A549 (cell line): ENCODE measurements at regions not wholly inside any gene's neighbourhood (a gene's known extent, or its start where the extent isn't known, plus 50 kb on each side); places are given as distances from the start of the nearest gene placed in this dataset.

Experiments
- ATAC-seq, 2 experiments: fragments of 200-7000 bp in 1 of 2; fragments of >200 bp in 1 of 2; cut with Nextera tagmentation in 1 of 2; cut with Tn5 transposase in 1 of 2; 3 replicates each; pipeline versions ENCODE4 v1.8.0 to v1.9.1; 2018 to 2020; ENCODE audit warnings: mild to moderate bottlenecking in 1 of 2, moderate library complexity in 1 of 2
- CTCF ChIA-PET: fragments of 300-600 bp; sonication (Branson Sonifier 250); formaldehyde crosslinking; extraction: SDS; loops from one replicate; lab custom pipeline; 2021; ENCODE audit warnings: antibody characterized with exemption, inconsistent platforms; lab: Yijun Ruan, JAX
- POLR2A ChIA-PET: fragments of 350-600 bp; formaldehyde crosslinking; extraction: SDS; loops from one replicate; lab custom pipeline; 2021; ENCODE audit warnings: antibody characterized with exemption, inconsistent platforms; lab: Yijun Ruan, JAX
- DNase-seq, 2 experiments: peaks; one replicate each; pipeline versions ENCODE4 v3.0.0 to v3.0.0-alpha.2; 2011 to 2016; ENCODE audit warnings: low read depth in 1 of 2, low spot score in 1 of 2
- FAIRE-seq: peaks from 2 replicates; lab custom pipeline; 2011; peaks lifted over from hg19 to GRCh38; lab: Jason Lieb, UNC
- H3K27ac ChIP-seq, 2 experiments: fragments of >200 bp; sonication (Bioruptor Twin); formaldehyde crosslinking; 3 replicates each; pipeline ENCODE4 v1.5.1; 2016 to 2017
- H3K4me1 ChIP-seq: fragments of >200 bp; sonication (Bioruptor Twin); formaldehyde crosslinking; 3 replicates; pipeline ENCODE4 v1.6.1; 2016
- H3K4me2 ChIP-seq: fragments of >200 bp; sonication (Bioruptor Twin); formaldehyde crosslinking; 3 replicates; pipeline ENCODE4 v1.6.1; 2016
- H3K4me3 ChIP-seq: fragments of >200 bp; sonication (Bioruptor Twin); formaldehyde crosslinking; 3 replicates; pipeline ENCODE4 v1.5.1; 2016
- H3K9me3 ChIP-seq: fragments of >200 bp; sonication (Bioruptor Twin); formaldehyde crosslinking; 3 replicates; pipeline ENCODE4 v1.6.1; 2016
- E2F6 ChIP-seq: IDR thresholded peaks from 2 replicates; pipeline ENCODE4 v1.6.1; 2012; ENCODE audit warnings: low read depth, borderline replicate concordance
- ESRRA ChIP-seq: fragments of 150-350 bp; IDR thresholded peaks from 2 replicates; pipeline ENCODE4 v1.6.1; 2014; ENCODE audit warnings: mild to moderate bottlenecking, low read length, borderline replicate concordance
- GATA3 ChIP-seq: IDR thresholded peaks from 2 replicates; pipeline ENCODE4 v1.6.1; 2012; ENCODE audit warnings: borderline replicate concordance
- HDAC2 ChIP-seq: fragments of 200-600 bp; sonication (generic); IDR thresholded peaks from 2 replicates; pipeline ENCODE4 v1.6.1; 2016
- KDM5A ChIP-seq: fragments of 200-600 bp; sonication (generic); IDR thresholded peaks from 2 replicates; pipeline ENCODE4 v1.6.1; 2016; ENCODE audit warnings: antibody characterized with exemption, mild to moderate bottlenecking
- MAFK ChIP-seq: fragments of 450-650 bp; IDR thresholded peaks from 2 replicates; pipeline ENCODE4 v1.6.1; 2014; ENCODE audit not compliant: partially characterized antibody
- MYC ChIP-seq: IDR thresholded peaks from 2 replicates; pipeline ENCODE4 v1.6.1; 2012; ENCODE audit warnings: mild to moderate bottlenecking, inconsistent platforms, low read length, improper control_type of control experiment, borderline replicate concordance
- RARB ChIP-seq: fragments of 250-450 bp; sonication (Bioruptor Pico); IDR thresholded peaks from 2 replicates; pipeline ENCODE4 v1.8.0; 2021; ENCODE audit warnings: mild to moderate bottlenecking, moderate library complexity
- RFX5 ChIP-seq: fragments of 450-650 bp; IDR thresholded peaks from 2 replicates; pipeline ENCODE4 v1.7.1; 2014; ENCODE audit warnings: antibody characterized with exemption, mild to moderate bottlenecking, moderate library complexity
- ZSCAN20 ChIP-seq: fragments of 250-450 bp; sonication (Bioruptor Pico); IDR thresholded peaks from 2 replicates; pipeline ENCODE4 v1.8.0; 2022; ENCODE audit warnings: mild to moderate bottlenecking, moderate library complexity
- WGBS: methylation state at CpG from one replicate; pipeline ENCODE4 v1.1.6; 2017; ENCODE audit errors: missing lambda C conversion rate; 5-methylcytosine and 5-hydroxymethylcytosine counted together
- TF ChIP-seq, protein P1 (sequence below): IDR thresholded peaks from 2 replicates; pipeline ENCODE4 v1.6.1; 2012
- TF ChIP-seq, protein P2 (sequence below): fragments of 250-450 bp; sonication (Bioruptor Pico); IDR thresholded peaks from 2 replicates; pipeline ENCODE4 v1.5.0; 2020; ENCODE audit warnings: low read depth, mild to moderate bottlenecking, moderate library complexity

DNA sequence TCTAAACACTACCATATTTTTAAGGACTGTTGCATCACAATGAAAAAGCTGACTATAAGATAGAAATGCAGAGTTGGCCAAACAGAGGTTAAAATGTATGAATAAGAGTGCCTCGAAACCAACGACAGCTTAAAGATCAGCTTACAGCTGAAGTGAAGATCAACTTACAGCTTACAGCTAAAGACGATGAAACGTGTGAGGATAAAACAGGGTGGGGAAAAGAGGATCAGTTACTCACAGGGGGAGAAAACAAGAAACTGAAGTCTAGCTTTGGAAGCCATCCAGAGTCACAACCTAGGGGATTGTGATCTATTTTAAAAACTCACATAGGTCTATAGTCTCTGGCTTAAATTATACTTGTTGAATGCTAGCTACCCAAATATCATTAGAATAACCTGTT lies 220.0 kb downstream of the SNCAIP start:
- Histone ChIP-seq H3K27ac (no peak overlapping the region), H3K4me1 (no peaks in the 10 kb centered on the region), H3K4me2 (no peak overlapping the region), H3K9me3 (no peaks in the 10 kb centered on the region), H3K4me3 (no peak overlapping the region)
- ChIA-PET CTCF (interaction anchor here (2.2 kb wide), 1 partner anchor 16 kb away, joined by 8 read pairs; no protein-coding TSS in a partner anchor), POLR2A (no interaction called here)
- 23% methylated on average over 4 of the region's 4 CpGs for WGBS
- DNase-seq: no peak
- no peak for TF ChIP-seq HDAC2
- ATAC-seq: no peak
- no peak for FAIRE-seq

- no peaks in the 10 kb centered on the region for H3K9me3 ChIP-seq
- POLR2A ChIA-PET: no interaction called here
- H3K4me2 ChIP-seq: no peak overlapping the region
- no peak for FAIRE-seq
- H3K27ac ChIP-seq: no peak overlapping the region
- ATAC-seq: no peak
- no peak for DNase-seq
- H3K4me1 ChIP-seq: no peaks in the 10 kb centered on the region
- H3K4me3 ChIP-seq: no peak overlapping the region
- no peak for TF ChIP-seq E2F6
- no peak for TF ChIP-seq KDM5A
- CTCF ChIA-PET: no interaction called here
These were observed 221.8 kb downstream of the SNCAIP start for GRCh38 chr5:122533825-122534224.

DNA sequence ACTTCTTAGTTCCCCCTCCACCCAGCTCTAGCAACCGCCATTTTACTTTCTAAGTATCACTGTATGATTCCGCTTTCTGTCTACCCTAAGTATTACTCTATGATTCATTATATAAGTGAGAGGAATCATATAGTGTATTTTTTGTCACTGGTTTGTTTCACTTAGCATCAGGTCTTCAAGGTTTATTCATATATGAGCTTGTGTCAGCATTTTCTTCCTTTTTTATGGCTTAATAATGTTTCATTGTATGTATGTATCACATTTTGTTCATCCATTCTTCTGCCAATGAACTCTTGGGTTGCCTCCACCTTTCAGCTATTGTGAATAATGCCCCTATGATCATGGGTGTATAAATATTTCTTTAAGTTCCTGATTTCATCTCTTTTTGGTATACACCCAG lies 222.8 kb downstream of the SNCAIP start:
- TF ChIP-seq GATA3: no peak
- TF ChIP-seq MAFK: peak; percentile 72
- POLR2A ChIA-PET: no interaction called here
- H3K27ac ChIP-seq: no peak overlapping the region
- CTCF ChIA-PET: no interaction called here
- ATAC-seq (no peak), DNase-seq (no peak), FAIRE-seq (no peak)
- H3K4me2 ChIP-seq: no peak overlapping the region
- no peaks in the 10 kb centered on the region for H3K9me3 ChIP-seq
- no peaks in the 10 kb centered on the region for H3K4me1 ChIP-seq
- no peak overlapping the region for H3K4me3 ChIP-seq
- 48% methylated on average over 2 of the region's 2 CpGs for WGBS

DNA sequence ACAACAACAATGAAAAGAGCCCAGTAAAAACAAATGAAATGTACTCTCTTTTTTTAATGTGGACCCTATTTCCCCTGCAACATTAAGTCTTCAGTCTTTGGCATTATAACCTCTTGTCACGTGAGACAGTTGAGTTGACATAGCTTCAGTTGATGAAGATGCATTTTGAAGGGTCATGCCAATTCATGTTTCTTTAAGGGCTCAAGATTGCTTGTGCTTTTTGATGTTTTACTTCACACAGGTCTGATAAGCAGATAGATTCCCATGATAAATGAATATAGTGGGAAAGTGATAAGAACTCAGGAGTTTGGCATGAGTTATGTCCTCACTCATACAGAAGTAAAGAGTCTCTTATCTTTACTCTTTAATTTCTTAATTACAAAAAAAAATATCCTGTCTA lies 229.4 kb downstream of the SNCAIP start:
- Histone ChIP-seq H3K27ac (no peak overlapping the region), H3K4me1 (no peaks in the 10 kb centered on the region), H3K9me3 (no peaks in the 10 kb centered on the region), H3K4me2 (no peak overlapping the region), H3K4me3 (no peak overlapping the region)
- CTCF ChIA-PET: no interaction called here
- POLR2A ChIA-PET: no interaction called here
- no peak for ATAC-seq
- 0% methylated on average over 1 of the region's 1 CpG for WGBS
- no peak for FAIRE-seq
- no peak for DNase-seq
- TF ChIP-seq ESRRA: no peak
- TF ChIP-seq MYC: no peak
- TF ChIP-seq, protein P1, sequence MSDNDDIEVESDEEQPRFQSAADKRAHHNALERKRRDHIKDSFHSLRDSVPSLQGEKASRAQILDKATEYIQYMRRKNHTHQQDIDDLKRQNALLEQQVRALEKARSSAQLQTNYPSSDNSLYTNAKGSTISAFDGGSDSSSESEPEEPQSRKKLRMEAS: no peak
- TF ChIP-seq E2F6: no peak

DNA sequence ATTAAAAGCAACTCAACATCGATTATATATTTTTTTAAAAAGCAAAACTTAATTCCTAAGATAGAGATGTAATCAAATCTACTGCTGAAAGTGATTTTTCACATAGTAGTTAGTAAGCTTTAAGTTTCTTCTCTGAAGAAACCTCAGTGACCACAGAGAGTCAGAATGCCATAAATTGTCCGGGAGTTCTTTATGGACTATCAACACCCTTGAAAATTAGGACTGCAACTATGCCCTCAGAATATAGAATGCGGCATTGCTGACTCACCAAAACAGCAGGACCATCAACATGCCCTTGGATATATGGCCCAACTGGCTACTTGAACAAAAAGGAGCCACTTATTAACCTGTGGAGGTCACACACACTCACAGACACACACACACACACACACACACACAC lies 228.9 kb upstream of the SNX2 start:
- ATAC-seq: no peak
- no peak for DNase-seq
- Histone ChIP-seq H3K4me1 (no peaks in the 10 kb centered on the region), H3K9me3 (no peaks in the 10 kb centered on the region; the same call in 2 of the 3 replicates), H3K27ac (no peak overlapping the region), H3K4me2 (no peak overlapping the region), H3K4me3 (no peak overlapping the region)
- CTCF ChIA-PET: no interaction called here
- no peak for FAIRE-seq
- POLR2A ChIA-PET: no interaction called here
- WGBS: 8% methylated on average over 3 of the region's 3 CpGs
- no peak for TF ChIP-seq ZSCAN20 (CRISPR knock-in tag)
- no peak for TF ChIP-seq KDM5A
- TF ChIP-seq, protein P2, sequence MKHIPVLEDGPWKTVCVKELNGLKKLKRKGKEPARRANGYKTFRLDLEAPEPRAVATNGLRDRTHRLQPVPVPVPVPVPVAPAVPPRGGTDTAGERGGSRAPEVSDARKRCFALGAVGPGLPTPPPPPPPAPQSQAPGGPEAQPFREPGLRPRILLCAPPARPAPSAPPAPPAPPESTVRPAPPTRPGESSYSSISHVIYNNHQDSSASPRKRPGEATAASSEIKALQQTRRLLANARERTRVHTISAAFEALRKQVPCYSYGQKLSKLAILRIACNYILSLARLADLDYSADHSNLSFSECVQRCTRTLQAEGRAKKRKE (CRISPR knock-in tag): no peak
- peak; percentile 22 for TF ChIP-seq MAFK
- TF ChIP-seq RARB (CRISPR knock-in tag): no peak
- no peak for TF ChIP-seq RFX5
